Panc1 (cell line): ENCODE measurements at regions not wholly inside any gene's neighbourhood (a gene's known extent, or its start where the extent isn't known, plus 50 kb on each side); places are given as distances from the start of the nearest gene placed in this dataset.

Experiments used
- POLR2AphosphoS5 ChIP-seq: IDR thresholded peaks from 2 replicates; pipeline ENCODE4 v1.6.1; 2012; ENCODE audit warnings: mild to moderate bottlenecking, low read depth, low read length, moderate library complexity
- SIN3A ChIP-seq: IDR thresholded peaks from 2 replicates; pipeline ENCODE4 v1.6.1; 2012; ENCODE audit warnings: low read depth, mild to moderate bottlenecking, low read length, moderate library complexity, borderline replicate concordance; ENCODE audit not compliant: insufficient read depth
- TCF7L2 ChIP-seq: IDR thresholded peaks from 2 replicates; pipeline ENCODE4 v1.6.1; 2011; ENCODE audit warnings: mild to moderate bottlenecking, low read depth, low read length, inconsistent platforms
- TF ChIP-seq, protein P1 (sequence below): fragments of 450-650 bp; IDR thresholded peaks from 2 replicates; pipeline ENCODE4 v1.5.1; 2017; ENCODE audit warnings: mild to moderate bottlenecking
- TF ChIP-seq, protein P2 (sequence below), 2 experiments: IDR thresholded peaks; 2 replicates each; pipeline ENCODE4 v1.6.1; 2011 to 2012; ENCODE audit warnings: low read depth in 2 of 2, control low read depth in 1 of 2, low read length in 1 of 2, mild to moderate bottlenecking in 1 of 2, moderate library complexity in 1 of 2; ENCODE audit not compliant: insufficient read depth in 1 of 2

DNA sequence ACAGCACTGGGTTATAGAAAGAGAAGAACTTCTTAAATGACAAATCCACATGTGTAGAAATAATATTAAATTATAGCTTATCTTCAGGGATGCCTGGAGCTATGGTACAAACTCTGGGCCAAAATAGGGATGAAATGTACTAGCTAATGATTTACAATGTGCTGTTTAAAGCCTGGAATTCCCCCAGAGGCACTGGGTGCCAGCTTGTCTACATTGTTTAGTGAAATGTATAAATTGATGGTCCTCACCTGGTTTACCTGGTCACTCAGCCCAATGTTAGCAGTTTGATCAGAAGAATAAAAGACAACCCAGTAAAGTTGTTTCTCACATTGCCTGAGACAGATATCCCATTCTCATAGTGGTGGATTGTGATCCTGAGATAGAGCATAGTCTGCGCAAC, 597.2 kb downstream of the DIAPH3 start:
- TF ChIP-seq, protein P1, sequence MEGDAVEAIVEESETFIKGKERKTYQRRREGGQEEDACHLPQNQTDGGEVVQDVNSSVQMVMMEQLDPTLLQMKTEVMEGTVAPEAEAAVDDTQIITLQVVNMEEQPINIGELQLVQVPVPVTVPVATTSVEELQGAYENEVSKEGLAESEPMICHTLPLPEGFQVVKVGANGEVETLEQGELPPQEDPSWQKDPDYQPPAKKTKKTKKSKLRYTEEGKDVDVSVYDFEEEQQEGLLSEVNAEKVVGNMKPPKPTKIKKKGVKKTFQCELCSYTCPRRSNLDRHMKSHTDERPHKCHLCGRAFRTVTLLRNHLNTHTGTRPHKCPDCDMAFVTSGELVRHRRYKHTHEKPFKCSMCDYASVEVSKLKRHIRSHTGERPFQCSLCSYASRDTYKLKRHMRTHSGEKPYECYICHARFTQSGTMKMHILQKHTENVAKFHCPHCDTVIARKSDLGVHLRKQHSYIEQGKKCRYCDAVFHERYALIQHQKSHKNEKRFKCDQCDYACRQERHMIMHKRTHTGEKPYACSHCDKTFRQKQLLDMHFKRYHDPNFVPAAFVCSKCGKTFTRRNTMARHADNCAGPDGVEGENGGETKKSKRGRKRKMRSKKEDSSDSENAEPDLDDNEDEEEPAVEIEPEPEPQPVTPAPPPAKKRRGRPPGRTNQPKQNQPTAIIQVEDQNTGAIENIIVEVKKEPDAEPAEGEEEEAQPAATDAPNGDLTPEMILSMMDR = no peak
- TF ChIP-seq, protein P2, sequence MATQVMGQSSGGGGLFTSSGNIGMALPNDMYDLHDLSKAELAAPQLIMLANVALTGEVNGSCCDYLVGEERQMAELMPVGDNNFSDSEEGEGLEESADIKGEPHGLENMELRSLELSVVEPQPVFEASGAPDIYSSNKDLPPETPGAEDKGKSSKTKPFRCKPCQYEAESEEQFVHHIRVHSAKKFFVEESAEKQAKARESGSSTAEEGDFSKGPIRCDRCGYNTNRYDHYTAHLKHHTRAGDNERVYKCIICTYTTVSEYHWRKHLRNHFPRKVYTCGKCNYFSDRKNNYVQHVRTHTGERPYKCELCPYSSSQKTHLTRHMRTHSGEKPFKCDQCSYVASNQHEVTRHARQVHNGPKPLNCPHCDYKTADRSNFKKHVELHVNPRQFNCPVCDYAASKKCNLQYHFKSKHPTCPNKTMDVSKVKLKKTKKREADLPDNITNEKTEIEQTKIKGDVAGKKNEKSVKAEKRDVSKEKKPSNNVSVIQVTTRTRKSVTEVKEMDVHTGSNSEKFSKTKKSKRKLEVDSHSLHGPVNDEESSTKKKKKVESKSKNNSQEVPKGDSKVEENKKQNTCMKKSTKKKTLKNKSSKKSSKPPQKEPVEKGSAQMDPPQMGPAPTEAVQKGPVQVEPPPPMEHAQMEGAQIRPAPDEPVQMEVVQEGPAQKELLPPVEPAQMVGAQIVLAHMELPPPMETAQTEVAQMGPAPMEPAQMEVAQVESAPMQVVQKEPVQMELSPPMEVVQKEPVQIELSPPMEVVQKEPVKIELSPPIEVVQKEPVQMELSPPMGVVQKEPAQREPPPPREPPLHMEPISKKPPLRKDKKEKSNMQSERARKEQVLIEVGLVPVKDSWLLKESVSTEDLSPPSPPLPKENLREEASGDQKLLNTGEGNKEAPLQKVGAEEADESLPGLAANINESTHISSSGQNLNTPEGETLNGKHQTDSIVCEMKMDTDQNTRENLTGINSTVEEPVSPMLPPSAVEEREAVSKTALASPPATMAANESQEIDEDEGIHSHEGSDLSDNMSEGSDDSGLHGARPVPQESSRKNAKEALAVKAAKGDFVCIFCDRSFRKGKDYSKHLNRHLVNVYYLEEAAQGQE (IDR thresholded peaks at IDR 0.05; ENCODE audit: insufficient read depth in 1 of 2, low read depth in 2 of 2, low read length in 1 of 2) = no peak
- TF ChIP-seq SIN3A (no peak), POLR2AphosphoS5 (no peak), TCF7L2 (no peak)
